ENCODE measurements at regions not wholly inside any gene's neighbourhood (a gene's known extent, or its start where the extent isn't known, plus 50 kb on each side); places are given as distances from the start of the nearest gene placed in this dataset.

GRCh38 chr6:167487749-167488664, 163.1 kb downstream of the TTLL2 start:
- DNase-seq: no peak
- Histone ChIP-seq H3K9ac (ENCODE audit: low read depth, low read length) (no peak overlapping the region), H3K27me3 (ENCODE audit: insufficient read depth, low read length, poor library complexity) (no peaks in the 10 kb centered on the region), H3K79me2 (ENCODE audit: insufficient read depth, low read length) (no peaks in the 10 kb centered on the region), H3K9me3 (ENCODE audit: insufficient read depth, low read length, severe bottlenecking) (peaks cover under 1% of the 10 kb centered on the region), H3K4me1 (ENCODE audit: insufficient read depth, low read length) (no peaks in the 10 kb centered on the region), H4K20me1 (ENCODE audit: insufficient read depth, low read length) (no peaks in the 10 kb centered on the region), H3K36me3 (ENCODE audit: insufficient read depth, low read length) (no peaks in the 10 kb centered on the region), H3K27ac (ENCODE audit: low read length) (no peak overlapping the region), H3K4me2 (ENCODE audit: insufficient read depth, low read length) (no peak overlapping the region), H2AFZ (ENCODE audit: low read depth, low read length) (no peak overlapping the region), H3K4me3 (ENCODE audit: low read depth in 1 of 2, low read length in 2 of 2) (no peak overlapping the region)
- TF ChIP-seq CTCF (IDR thresholded peaks at IDR 0.05; ENCODE audit: borderline replicate concordance, extremely low read depth, low read length, poor library complexity, severe bottlenecking) (no peak), EZH2 (IDR thresholded peaks at IDR 0.05; ENCODE audit: borderline replicate concordance, low read depth, low read length, severe bottlenecking) (no peak)
- ATAC-seq (ENCODE audit: insufficient read depth, low read depth): no peak

GRCh38 chr6:167491438-167492099, 166.7 kb downstream of the TTLL2 start:
- Histone ChIP-seq H3K36me3 (ENCODE audit: insufficient read depth, low read length) (no peaks in the 10 kb centered on the region), H3K4me3 (ENCODE audit: low read depth in 1 of 2, low read length in 2 of 2) (no peak overlapping the region), H2AFZ (ENCODE audit: low read depth, low read length) (no peak overlapping the region), H3K27me3 (ENCODE audit: insufficient read depth, low read length, poor library complexity) (no peaks in the 10 kb centered on the region), H3K4me2 (ENCODE audit: insufficient read depth, low read length) (no peak overlapping the region), H3K4me1 (ENCODE audit: insufficient read depth, low read length) (no peaks in the 10 kb centered on the region), H4K20me1 (ENCODE audit: insufficient read depth, low read length) (no peaks in the 10 kb centered on the region), H3K9me3 (ENCODE audit: insufficient read depth, low read length, severe bottlenecking) (peaks cover 6% of the 10 kb centered on the region), H3K27ac (ENCODE audit: low read length) (no peak overlapping the region), H3K9ac (ENCODE audit: low read depth, low read length) (no peak overlapping the region), H3K79me2 (ENCODE audit: insufficient read depth, low read length) (no peaks in the 10 kb centered on the region)
- ATAC-seq (ENCODE audit: insufficient read depth, low read depth): no peak
- DNase-seq: no peak
- TF ChIP-seq EZH2 (IDR thresholded peaks at IDR 0.05; ENCODE audit: borderline replicate concordance, low read depth, low read length, severe bottlenecking): no peak
- TF ChIP-seq CTCF (IDR thresholded peaks at IDR 0.05; ENCODE audit: borderline replicate concordance, extremely low read depth, low read length, poor library complexity, severe bottlenecking): no peak

DNA sequence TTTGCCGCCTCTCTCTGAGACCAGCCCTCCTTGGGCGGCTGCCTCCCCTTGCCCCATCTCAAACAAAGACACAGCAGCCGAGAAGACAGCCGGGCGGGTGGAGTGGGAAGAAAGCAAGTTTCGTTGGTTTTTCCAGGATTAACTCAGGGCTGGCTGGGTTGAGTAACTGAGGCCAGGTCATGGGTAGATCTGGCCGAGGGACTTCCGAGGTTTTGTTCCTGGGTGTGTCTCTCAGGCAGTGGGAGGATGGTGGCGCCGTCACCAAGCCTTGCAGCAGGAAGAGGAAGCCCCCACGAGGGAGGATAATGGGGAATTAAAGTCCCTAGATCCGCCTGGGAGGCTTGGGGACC, 167.2 kb downstream of the TTLL2 start:
- no peaks in the 10 kb centered on the region for H4K20me1 ChIP-seq (ENCODE audit: insufficient read depth, low read length)
- no peak for TF ChIP-seq EZH2 (IDR thresholded peaks at IDR 0.05; ENCODE audit: borderline replicate concordance, low read depth, low read length, severe bottlenecking)
- no peak overlapping the region for H3K27ac ChIP-seq (ENCODE audit: low read length)
- H3K27me3 ChIP-seq (ENCODE audit: insufficient read depth, low read length, poor library complexity): no peaks in the 10 kb centered on the region
- H3K36me3 ChIP-seq (ENCODE audit: insufficient read depth, low read length): no peaks in the 10 kb centered on the region
- no peaks in the 10 kb centered on the region for H3K4me1 ChIP-seq (ENCODE audit: insufficient read depth, low read length)
- H2AFZ ChIP-seq (ENCODE audit: low read depth, low read length): no peak overlapping the region
- H3K9ac ChIP-seq (ENCODE audit: low read depth, low read length): no peak overlapping the region
- H3K4me3 ChIP-seq (ENCODE audit: low read depth in 1 of 2, low read length in 2 of 2): no peak overlapping the region
- peaks cover 6% of the 10 kb centered on the region for H3K9me3 ChIP-seq (ENCODE audit: insufficient read depth, low read length, severe bottlenecking)
- H3K79me2 ChIP-seq (ENCODE audit: insufficient read depth, low read length): no peaks in the 10 kb centered on the region
- ATAC-seq (ENCODE audit: insufficient read depth, low read depth) (no peak), DNase-seq (no peak)
- no peak overlapping the region for H3K4me2 ChIP-seq (ENCODE audit: insufficient read depth, low read length)

DNA sequence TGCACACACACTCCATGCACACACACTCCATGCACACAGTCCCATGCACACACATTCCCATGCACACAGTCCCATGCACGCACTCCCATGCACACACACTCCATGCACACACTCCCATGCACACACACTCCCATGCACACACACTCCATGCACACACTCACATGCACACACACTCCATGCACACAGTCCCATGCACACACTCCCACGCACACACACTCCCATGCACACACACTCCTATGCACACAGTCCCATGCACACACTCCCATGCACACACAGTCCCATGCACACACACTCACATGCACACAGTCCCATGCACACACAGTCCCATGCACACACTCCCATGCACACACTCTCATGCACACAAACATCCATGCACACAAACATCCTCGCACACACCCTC, 168.4 kb downstream of the TTLL2 start:
- ATAC-seq (ENCODE audit: insufficient read depth, low read depth) (no peak), DNase-seq (no peak)
- H4K20me1 ChIP-seq (ENCODE audit: insufficient read depth, low read length): no peaks in the 10 kb centered on the region
- H3K27ac ChIP-seq (ENCODE audit: low read length): no peak overlapping the region
- H3K4me1 ChIP-seq (ENCODE audit: insufficient read depth, low read length): no peaks in the 10 kb centered on the region
- no peaks in the 10 kb centered on the region for H3K27me3 ChIP-seq (ENCODE audit: insufficient read depth, low read length, poor library complexity)
- no peak overlapping the region for H3K9ac ChIP-seq (ENCODE audit: low read depth, low read length)
- no peaks in the 10 kb centered on the region for H3K79me2 ChIP-seq (ENCODE audit: insufficient read depth, low read length)
- H3K4me2 ChIP-seq (ENCODE audit: insufficient read depth, low read length): no peak overlapping the region
- H3K36me3 ChIP-seq (ENCODE audit: insufficient read depth, low read length): no peaks in the 10 kb centered on the region
- H3K9me3 ChIP-seq (ENCODE audit: insufficient read depth, low read length, severe bottlenecking): peaks cover 6% of the 10 kb centered on the region
- H3K4me3 ChIP-seq (ENCODE audit: low read depth in 1 of 2, low read length in 2 of 2): no peak overlapping the region
- no peak overlapping the region for H2AFZ ChIP-seq (ENCODE audit: low read depth, low read length)
- TF ChIP-seq CTCF (IDR thresholded peaks at IDR 0.05; ENCODE audit: borderline replicate concordance, extremely low read depth, low read length, poor library complexity, severe bottlenecking) (no peak), EZH2 (IDR thresholded peaks at IDR 0.05; ENCODE audit: borderline replicate concordance, low read depth, low read length, severe bottlenecking) (no peak)
